ENCODE measurements at regions not wholly inside any gene's neighbourhood (a gene's known extent, or its start where the extent isn't known, plus 50 kb on each side); places are given as distances from the start of the nearest gene placed in this dataset.
"Not testable (repeated sequence)": the region's sequence is repeated elsewhere in the genome, so short reads cannot be mapped to it uniquely, and the experiment has no call there.

DNA sequence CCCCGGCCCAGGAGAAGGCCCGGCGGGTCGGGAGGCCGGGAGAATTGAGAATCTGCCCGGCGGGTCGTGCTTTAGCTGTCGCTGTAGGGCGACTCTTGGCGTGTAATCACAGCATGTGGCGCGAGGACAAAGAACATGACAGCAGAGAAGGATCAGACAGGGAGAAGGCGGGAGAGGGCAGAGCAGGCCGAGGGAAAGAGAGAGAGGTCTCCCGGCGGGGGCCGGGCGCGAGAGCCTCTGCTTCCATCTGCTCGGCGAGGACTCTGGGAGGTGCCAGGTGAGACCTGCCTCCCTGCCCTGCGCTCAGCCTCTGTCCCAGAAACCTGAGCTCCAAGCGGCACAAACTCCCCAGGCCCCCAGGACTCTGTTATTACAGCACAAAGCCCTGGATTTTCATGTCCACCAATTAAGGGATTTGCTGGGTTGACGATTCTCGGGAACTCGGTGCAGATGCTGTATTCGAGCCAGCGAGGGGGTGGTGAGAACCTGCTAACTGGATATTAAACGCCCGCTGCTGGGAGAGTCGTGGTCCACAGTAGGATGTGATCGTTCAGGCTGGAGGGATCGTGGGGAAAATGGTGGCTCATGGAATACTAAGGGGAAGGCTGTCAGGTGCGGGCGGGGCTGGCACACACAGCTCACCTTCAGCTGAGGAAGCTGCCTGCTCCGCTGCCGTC is 172.0 kb upstream of the CIBAR2 start:
- ATAC-seq (replicated peaks; ENCODE audit: extremely low read depth, poor library complexity, severe bottlenecking): no peak
- no peak for DNase-seq (ENCODE audit: low spot score in 2 of 2)
- H3K27ac Mint-ChIP-seq (ENCODE audit: low read depth): no peak overlapping the region
- peaks cover 2% of the 10 kb centered on the region for H3K36me3 Mint-ChIP-seq (ENCODE audit: insufficient read depth)
- no peaks in the 10 kb centered on the region for H3K9me3 Mint-ChIP-seq
- peaks cover 16% of the 10 kb centered on the region for H3K27me3 Mint-ChIP-seq
- no peaks in the 10 kb centered on the region for H3K4me1 Mint-ChIP-seq
- H3K4me3 Mint-ChIP-seq: no peak overlapping the region

DNA sequence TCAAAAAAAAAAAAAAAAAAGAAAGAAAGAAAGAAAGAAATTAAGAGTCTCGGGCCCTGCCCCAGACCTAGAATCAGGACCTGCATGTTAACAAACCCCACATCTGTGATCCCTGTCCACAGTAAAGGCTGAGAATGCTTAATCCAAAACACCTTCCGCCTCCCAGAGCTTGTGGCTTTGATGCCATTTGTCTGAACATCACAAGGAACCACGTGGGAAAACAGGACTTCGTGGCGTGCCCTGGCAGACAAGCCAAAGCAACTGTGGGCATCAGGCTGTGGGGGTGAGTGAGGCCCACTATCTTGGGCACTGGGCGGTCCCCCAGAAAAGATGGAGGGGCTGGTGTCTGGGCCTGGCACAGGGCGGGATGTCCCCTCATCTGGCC is 173.4 kb upstream of the CIBAR2 start:
- no peaks in the 10 kb centered on the region for H3K4me1 Mint-ChIP-seq
- no peak for ATAC-seq (replicated peaks; ENCODE audit: extremely low read depth, poor library complexity, severe bottlenecking)

DNA sequence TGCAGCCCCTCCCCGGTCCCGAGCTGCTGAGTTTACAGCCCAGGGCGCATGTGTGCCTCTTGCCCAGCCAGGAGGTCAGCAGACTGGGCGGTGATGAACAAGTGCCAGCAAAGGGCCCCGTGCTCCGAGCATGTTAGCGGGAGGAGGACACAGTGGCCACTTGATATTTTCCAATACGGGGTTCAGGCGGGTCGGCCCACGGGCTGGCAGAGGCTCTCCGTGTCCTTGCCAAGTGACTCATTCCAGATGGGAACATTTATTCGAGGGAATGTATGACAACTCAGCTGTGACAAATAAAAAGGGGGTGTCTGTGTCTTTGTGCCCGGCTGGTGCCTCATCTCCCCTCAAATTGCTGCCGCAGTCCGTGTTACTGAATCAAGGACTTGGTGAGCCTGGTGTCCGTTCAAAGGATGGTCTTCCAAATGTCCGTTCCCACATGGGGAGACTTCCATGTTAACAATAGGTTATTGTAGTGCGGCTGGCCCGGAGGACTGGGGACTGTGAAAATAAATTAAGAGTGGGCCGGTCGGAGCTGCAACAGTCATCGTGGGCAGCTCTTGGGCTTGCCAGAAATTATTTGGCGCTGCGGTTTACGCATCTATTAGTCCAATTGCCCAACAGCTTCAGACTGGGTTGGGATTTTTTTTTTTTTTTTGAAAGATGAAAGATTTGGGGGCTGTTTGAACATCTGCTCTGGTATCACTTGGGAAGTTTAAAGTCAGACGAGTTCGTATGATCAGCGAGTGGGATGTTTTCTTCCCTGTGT is 174.0 kb upstream of the CIBAR2 start:
- Mint-ChIP-seq H3K9me3 (no peaks in the 10 kb centered on the region), H3K36me3 (ENCODE audit: insufficient read depth) (peaks cover 2% of the 10 kb centered on the region), H3K27me3 (peaks cover 16% of the 10 kb centered on the region), H3K27ac (ENCODE audit: low read depth) (no peak overlapping the region), H3K4me3 (no peak overlapping the region), H3K4me1 (no peaks in the 10 kb centered on the region)
- DNase-seq (ENCODE audit: low spot score in 2 of 2): no peak
- no peak for ATAC-seq (replicated peaks; ENCODE audit: extremely low read depth, poor library complexity, severe bottlenecking)

More for the DNA sequence above, 173.4 kb upstream of the CIBAR2 start:
- Mint-ChIP-seq H3K9me3 (no peaks in the 10 kb centered on the region), H3K36me3 (ENCODE audit: insufficient read depth) (peaks cover 2% of the 10 kb centered on the region), H3K4me3 (no peak overlapping the region), H3K27me3 (peaks cover 16% of the 10 kb centered on the region), H3K27ac (ENCODE audit: low read depth) (no peak overlapping the region)
- no peak for DNase-seq (ENCODE audit: low spot score in 2 of 2)

GRCh38 chr16:85286951-85287814 is 174.9 kb upstream of the CIBAR2 start:
- H3K4me1 Mint-ChIP-seq: no peaks in the 10 kb centered on the region
- H3K4me3 Mint-ChIP-seq: no peak overlapping the region

DNA sequence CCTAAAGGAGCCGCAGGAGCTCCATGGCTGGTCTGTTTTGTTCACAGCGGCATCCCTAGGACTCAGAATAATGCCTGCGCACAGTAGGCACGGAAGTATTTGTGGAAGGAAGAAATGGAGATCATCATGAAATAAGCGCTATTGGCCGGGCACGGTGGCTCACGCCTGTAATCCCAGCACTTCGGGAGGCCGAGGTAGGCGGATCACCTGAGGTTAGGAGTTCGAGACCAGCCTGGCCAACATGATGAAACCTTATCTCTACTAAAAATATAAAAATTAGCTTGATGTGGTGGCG is 175.5 kb upstream of the CIBAR2 start:
- not testable (repeated sequence) for H3K27ac Mint-ChIP-seq (ENCODE audit: low read depth); H3K9me3 Mint-ChIP-seq

More at GRCh38 chr16:85286951-85287814, 174.9 kb upstream of the CIBAR2 start:
- DNase-seq (ENCODE audit: low spot score in 2 of 2) (no peak), ATAC-seq (replicated peaks; ENCODE audit: extremely low read depth, poor library complexity, severe bottlenecking) (no peak)
- peaks cover 16% of the 10 kb centered on the region for H3K27me3 Mint-ChIP-seq
- H3K9me3 Mint-ChIP-seq: no peaks in the 10 kb centered on the region
- H3K27ac Mint-ChIP-seq (ENCODE audit: low read depth): no peak overlapping the region
- peaks cover 2% of the 10 kb centered on the region for H3K36me3 Mint-ChIP-seq (ENCODE audit: insufficient read depth)

GRCh38 chr16:85288341-85288868 is 176.1 kb upstream of the CIBAR2 start:
- no peak for ATAC-seq (replicated peaks; ENCODE audit: extremely low read depth, poor library complexity, severe bottlenecking)
- Mint-ChIP-seq H3K27ac (ENCODE audit: low read depth) (no peak overlapping the region), H3K4me1 (no peaks in the 10 kb centered on the region)

More for the DNA sequence above, 175.5 kb upstream of the CIBAR2 start:
- H3K27me3 Mint-ChIP-seq: peaks cover 16% of the 10 kb centered on the region
- ATAC-seq (replicated peaks; ENCODE audit: extremely low read depth, poor library complexity, severe bottlenecking); H3K36me3 Mint-ChIP-seq (ENCODE audit: insufficient read depth); H3K4me3 Mint-ChIP-seq; H3K4me1 Mint-ChIP-seq; DNase-seq (ENCODE audit: low spot score in 2 of 2): not testable (repeated sequence)

GRCh38 chr16:85288869-85289660 is 176.8 kb upstream of the CIBAR2 start:
- H3K36me3 Mint-ChIP-seq (ENCODE audit: insufficient read depth): no peaks in the 10 kb centered on the region
- no peaks in the 10 kb centered on the region for H3K9me3 Mint-ChIP-seq
- H3K4me1 Mint-ChIP-seq: no peaks in the 10 kb centered on the region
- no peak for DNase-seq (ENCODE audit: low spot score in 2 of 2)
- H3K27me3 Mint-ChIP-seq: peaks cover 16% of the 10 kb centered on the region
- ATAC-seq (replicated peaks; ENCODE audit: extremely low read depth, poor library complexity, severe bottlenecking): no peak
- H3K27ac Mint-ChIP-seq (ENCODE audit: low read depth): no peak overlapping the region
- no peak overlapping the region for H3K4me3 Mint-ChIP-seq

More at GRCh38 chr16:85288341-85288868, 176.1 kb upstream of the CIBAR2 start:
- DNase-seq (ENCODE audit: low spot score in 2 of 2): no peak
- Mint-ChIP-seq H3K36me3 (ENCODE audit: insufficient read depth) (no peaks in the 10 kb centered on the region), H3K4me3 (no peak overlapping the region), H3K27me3 (peaks cover 16% of the 10 kb centered on the region), H3K9me3 (no peaks in the 10 kb centered on the region)

DNA sequence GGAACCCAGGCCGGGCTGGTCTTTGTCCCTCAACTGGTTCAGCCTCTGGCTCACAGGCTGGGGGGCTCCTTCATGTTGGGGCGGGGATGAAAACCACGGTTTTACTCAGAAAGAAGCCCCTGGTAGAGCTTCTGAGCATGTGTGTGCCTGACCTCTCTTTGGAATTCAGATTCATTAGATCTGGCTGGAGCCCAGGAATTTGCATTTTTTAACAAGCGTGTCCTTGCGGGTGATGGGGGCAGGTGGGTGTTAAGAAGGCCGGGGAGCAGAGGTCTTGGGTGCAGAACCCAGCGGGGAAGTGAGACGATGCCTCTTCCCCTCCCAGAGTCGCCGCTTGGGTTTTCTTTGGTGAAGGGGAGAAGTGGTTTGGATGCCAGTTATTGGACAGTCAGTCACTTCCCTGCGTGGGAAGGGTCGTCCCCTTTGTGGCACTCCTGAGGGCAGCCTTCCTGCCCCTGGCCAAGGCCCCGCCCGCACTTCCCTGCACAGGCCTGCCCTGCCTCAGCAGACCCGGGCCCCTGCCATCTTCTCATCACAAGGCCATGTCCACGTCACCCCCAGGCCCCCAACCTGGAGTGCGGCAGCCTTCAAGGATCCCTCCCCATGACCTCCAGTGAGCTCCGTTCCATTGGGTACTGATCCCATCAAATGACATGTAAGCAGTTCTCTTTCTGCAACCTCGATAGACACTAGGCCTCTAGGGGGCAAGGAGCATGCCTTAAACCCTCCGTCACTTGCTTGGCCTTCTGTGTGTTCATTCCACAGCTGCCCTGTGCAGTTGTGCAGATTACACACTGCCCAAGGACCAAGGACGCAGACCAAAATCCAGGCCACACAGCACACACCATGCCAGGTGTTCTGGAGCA is 177.7 kb upstream of the CIBAR2 start:
- ATAC-seq (replicated peaks; ENCODE audit: extremely low read depth, poor library complexity, severe bottlenecking) (no peak), DNase-seq (ENCODE audit: low spot score in 2 of 2) (no peak)
- no peak overlapping the region for H3K4me3 Mint-ChIP-seq
- H3K36me3 Mint-ChIP-seq (ENCODE audit: insufficient read depth): no peaks in the 10 kb centered on the region
- no peaks in the 10 kb centered on the region for H3K9me3 Mint-ChIP-seq
- no peak overlapping the region for H3K27ac Mint-ChIP-seq (ENCODE audit: low read depth)
- peaks cover 16% of the 10 kb centered on the region for H3K27me3 Mint-ChIP-seq
- H3K4me1 Mint-ChIP-seq: no peaks in the 10 kb centered on the region

- Mint-ChIP-seq H3K27ac (ENCODE audit: low read depth) (no peak overlapping the region), H3K4me3 (no peak overlapping the region), H3K4me1 (no peaks in the 10 kb centered on the region), H3K27me3 (peaks cover 16% of the 10 kb centered on the region), H3K36me3 (ENCODE audit: insufficient read depth) (no peaks in the 10 kb centered on the region), H3K9me3 (no peaks in the 10 kb centered on the region)
- DNase-seq (ENCODE audit: low spot score in 2 of 2) (no peak), ATAC-seq (replicated peaks; ENCODE audit: extremely low read depth, poor library complexity, severe bottlenecking) (no peak)
These were observed 178.5 kb upstream of the CIBAR2 start for GRCh38 chr16:85290626-85291301.

DNA sequence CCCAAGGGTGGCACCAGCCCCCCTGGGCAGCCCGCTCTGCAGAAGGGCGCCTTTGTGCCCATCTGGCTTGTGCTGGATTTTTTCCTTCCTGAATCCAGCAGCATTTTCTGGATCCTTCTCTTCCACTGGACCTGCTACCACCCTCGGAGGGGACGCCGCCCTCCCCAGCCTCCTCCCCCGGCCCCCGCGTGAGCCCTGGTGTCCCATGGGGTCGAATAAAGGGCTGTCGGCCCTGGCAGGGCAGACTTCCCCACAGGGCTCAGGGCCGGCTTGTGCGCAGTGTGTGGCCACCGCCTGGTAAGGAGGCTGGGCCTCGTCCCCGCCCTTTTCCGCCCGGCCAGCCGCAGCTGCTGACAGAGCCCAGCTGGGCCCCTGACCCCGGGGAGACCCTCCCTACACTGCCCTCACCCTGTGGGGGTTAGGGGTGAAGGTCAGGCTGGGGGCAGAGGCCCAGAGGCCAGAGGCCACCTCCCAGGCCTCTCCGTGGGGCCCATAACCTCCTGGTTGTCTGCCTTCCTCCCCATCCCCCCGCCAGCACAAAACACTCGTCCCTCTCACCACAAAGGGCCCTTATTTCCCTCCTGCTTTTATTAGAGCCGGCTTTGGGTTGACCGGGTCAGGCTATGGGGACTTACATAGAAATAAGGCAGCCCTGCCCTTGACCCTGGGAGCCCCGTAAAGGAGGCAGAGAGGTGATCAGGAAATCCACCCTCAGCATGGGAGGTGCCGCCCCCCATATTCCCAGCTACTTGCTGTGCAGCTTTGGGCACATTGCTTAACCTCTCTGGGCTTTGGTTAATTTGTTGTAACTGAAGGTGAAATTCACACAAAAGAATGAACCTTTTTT is 179.3 kb upstream of the CIBAR2 start:
- H3K36me3 Mint-ChIP-seq (ENCODE audit: insufficient read depth): no peaks in the 10 kb centered on the region
- no peak for ATAC-seq (replicated peaks; ENCODE audit: extremely low read depth, poor library complexity, severe bottlenecking)
- H3K9me3 Mint-ChIP-seq: no peaks in the 10 kb centered on the region
- no peak for DNase-seq (ENCODE audit: low spot score in 2 of 2)
- H3K27me3 Mint-ChIP-seq: peaks cover 16% of the 10 kb centered on the region
- no peak overlapping the region for H3K27ac Mint-ChIP-seq (ENCODE audit: low read depth)
- no peak overlapping the region for H3K4me3 Mint-ChIP-seq
- H3K4me1 Mint-ChIP-seq: no peaks in the 10 kb centered on the region

All from central memory CD8-positive, alpha-beta T cell (primary cell).